Kidney epithelial cell (primary cell): ENCODE measurements at regions not wholly inside any gene's neighbourhood (a gene's known extent, or its start where the extent isn't known, plus 50 kb on each side); places are given as distances from the start of the nearest gene placed in this dataset.

Experiments used
- DNase-seq: peaks from one replicate; pipeline ENCODE4 v3.0.0-alpha.2; 2010; ENCODE audit warnings: low read depth
- H3K27me3 ChIP-seq: 2 replicates; pipeline ENCODE4 v1.6.0; 2011; ENCODE audit warnings: low read length; ENCODE audit not compliant: control insufficient read depth, insufficient read depth
- H3K36me3 ChIP-seq: 2 replicates; pipeline ENCODE4 v1.5.1; 2011; ENCODE audit warnings: low read length; ENCODE audit not compliant: control insufficient read depth, insufficient read depth
- H3K4me3 ChIP-seq: 2 replicates; pipeline ENCODE4 v1.5.1; 2011; ENCODE audit warnings: low read depth, mild to moderate bottlenecking, control low read depth, low read length
- CTCF ChIP-seq: IDR thresholded peaks from 2 replicates; pipeline ENCODE4 v1.5.1; 2011; ENCODE audit warnings: mild to moderate bottlenecking, moderate library complexity, low read length, control low read depth, inconsistent platforms; ENCODE audit not compliant: insufficient read depth, poor library complexity, severe bottlenecking

DNA sequence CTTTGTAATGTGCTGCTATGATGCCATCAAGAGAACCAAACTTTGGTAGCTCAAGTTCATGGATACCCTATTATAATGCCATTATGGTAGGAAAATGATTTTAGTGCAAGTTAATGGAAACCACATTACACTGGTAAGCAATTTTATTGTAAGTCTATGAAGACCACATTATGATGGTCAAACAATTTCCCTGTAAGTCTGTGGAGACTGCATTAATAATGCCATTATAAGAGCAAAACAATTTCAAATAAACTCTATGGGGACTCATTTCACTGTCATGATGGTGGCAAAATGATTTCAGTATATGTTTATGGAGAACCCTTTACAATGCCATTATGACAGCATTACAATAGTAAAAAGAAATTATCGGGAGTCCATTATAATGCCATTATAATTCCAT lies 602.0 kb upstream of the MEF2C start:
- TF ChIP-seq CTCF = no peak
- Histone ChIP-seq H3K4me3 (no peak overlapping the region), H3K27me3 (no peaks in the 10 kb centered on the region), H3K36me3 (no peaks in the 10 kb centered on the region)
- DNase-seq = no peak

DNA sequence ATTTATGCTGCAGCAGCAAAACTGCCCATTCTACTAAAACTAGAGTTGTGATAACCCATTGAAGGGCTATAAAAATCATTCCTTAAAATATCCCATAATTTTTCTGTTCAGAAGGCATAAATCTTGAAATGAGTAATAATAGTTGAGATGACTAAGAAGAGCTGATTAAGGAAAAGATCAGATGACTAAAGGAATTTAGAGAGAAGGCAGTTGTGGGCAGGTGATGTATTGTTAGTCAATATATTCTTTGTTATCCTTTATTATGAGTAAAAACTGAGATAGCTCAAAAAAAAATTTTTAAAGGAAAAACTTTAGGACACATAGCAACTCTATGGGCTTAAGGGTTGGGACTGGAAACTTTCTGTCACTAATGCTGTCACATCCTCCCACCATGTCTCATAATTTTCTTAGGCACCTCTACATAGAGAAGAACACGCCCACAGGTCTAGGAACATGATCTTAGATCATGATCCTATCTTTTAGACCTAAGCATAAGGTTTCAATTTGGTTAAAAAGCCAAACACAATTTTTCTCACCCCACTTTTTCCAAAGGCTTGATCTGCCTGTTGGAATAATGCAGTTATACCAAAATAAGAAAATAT lies 597.5 kb upstream of the MEF2C start:
- no peaks in the 10 kb centered on the region for H3K36me3 ChIP-seq
- H3K27me3 ChIP-seq = no peaks in the 10 kb centered on the region
- no peak overlapping the region for H3K4me3 ChIP-seq
- no peak for TF ChIP-seq CTCF
- DNase-seq = no peak

DNA sequence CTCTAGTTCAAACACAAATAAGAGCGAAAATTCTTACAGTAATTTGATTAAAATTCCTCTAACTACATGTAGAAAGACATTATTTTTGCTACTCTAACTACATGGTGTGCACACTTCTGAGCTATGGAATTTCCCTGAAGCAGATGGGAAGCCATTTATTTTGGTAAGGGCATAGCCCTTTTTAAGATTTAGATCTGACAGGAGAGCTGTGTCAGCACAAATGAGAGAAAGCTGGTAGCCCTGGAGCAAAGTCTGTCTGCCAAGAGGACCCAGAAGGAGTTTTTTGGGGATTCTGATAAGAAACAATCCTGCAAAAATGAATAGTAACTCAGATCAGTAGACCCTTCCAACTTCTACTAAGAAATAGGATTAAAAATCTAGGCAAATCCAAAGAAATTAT lies 595.9 kb upstream of the MEF2C start:
- H3K36me3 ChIP-seq = no peaks in the 10 kb centered on the region
- DNase-seq = no peak
- TF ChIP-seq CTCF = no peak
- no peak overlapping the region for H3K4me3 ChIP-seq
- H3K27me3 ChIP-seq = no peaks in the 10 kb centered on the region

- DNase-seq = no peak
- TF ChIP-seq CTCF = no peak
Observed at GRCh38 chr5:89473196-89473595, 590.2 kb upstream of the MEF2C start.

DNA sequence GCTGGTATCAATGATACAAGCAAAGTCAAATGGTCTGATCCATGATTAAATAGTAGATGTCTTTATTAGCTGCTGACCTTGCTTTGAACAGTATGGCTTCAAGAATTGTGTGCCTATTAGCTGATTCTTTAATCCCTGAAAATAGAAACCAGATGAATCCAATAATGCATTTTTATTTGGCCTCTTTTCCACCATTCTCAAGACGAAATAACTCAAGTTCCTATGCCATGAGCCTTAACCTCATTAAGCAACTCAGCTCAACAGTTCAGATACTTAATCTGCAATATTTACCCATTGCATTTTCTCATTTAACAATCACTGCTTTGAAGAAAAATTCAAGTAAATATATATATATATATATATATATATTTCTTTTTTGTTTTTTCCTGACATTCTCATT lies 588.6 kb upstream of the MEF2C start:
- Histone ChIP-seq H3K36me3 (no peaks in the 10 kb centered on the region), H3K27me3 (no peaks in the 10 kb centered on the region), H3K4me3 (no peak overlapping the region)
- no peak for DNase-seq
- no peak for TF ChIP-seq CTCF

More at GRCh38 chr5:89473196-89473595, 590.2 kb upstream of the MEF2C start:
- H3K27me3 ChIP-seq = no peaks in the 10 kb centered on the region
- no peak overlapping the region for H3K4me3 ChIP-seq
- H3K36me3 ChIP-seq = no peaks in the 10 kb centered on the region

- DNase-seq = no peak
- Histone ChIP-seq H3K4me3 (no peak overlapping the region), H3K27me3 (no peaks in the 10 kb centered on the region), H3K36me3 (no peaks in the 10 kb centered on the region)
- no peak for TF ChIP-seq CTCF
Observed at GRCh38 chr5:89471115-89471514, 588.1 kb upstream of the MEF2C start.
